HG02678 (cell line): ENCODE measurements at regions not wholly inside any gene's neighbourhood (a gene's known extent, or its start where the extent isn't known, plus 50 kb on each side); places are given as distances from the start of the nearest gene placed in this dataset.
"Not testable (repeated sequence)": the region's sequence is repeated elsewhere in the genome, so short reads cannot be mapped to it uniquely, and the experiment has no call there.

Experiments used
- ATAC-seq: cut with Tn5 transposase; IDR thresholded peaks from one replicate; pipeline ENCODE4 v1.9.1; 2021; ENCODE audit warnings: mild to moderate bottlenecking, moderate library complexity; ENCODE audit not compliant: unreplicated experiment

GRCh38 chr16:65756163-65756562 lies 610.3 kb upstream of the CDH5 start:
- ATAC-seq = no peak

GRCh38 chr16:65754820-65755691 lies 611.4 kb upstream of the CDH5 start:
- no peak for ATAC-seq

- ATAC-seq = no peak
Measured at GRCh38 chr16:65752522-65752844, 614.0 kb upstream of the CDH5 start.

- no peak for ATAC-seq
Measured at GRCh38 chr16:65751622-65752521, 614.6 kb upstream of the CDH5 start.

- no peak for ATAC-seq
Measured at GRCh38 chr16:65749506-65749905, 617.0 kb upstream of the CDH5 start.

- no peak for ATAC-seq
Measured at GRCh38 chr16:65746941-65747340, 619.5 kb upstream of the CDH5 start.

GRCh38 chr16:65745201-65745708 lies 621.2 kb upstream of the CDH5 start:
- ATAC-seq = no peak

GRCh38 chr16:65744401-65744800 lies 622.1 kb upstream of the CDH5 start:
- no peak for ATAC-seq

- no peak for ATAC-seq
Measured at GRCh38 chr16:65743558-65743957, 621.7 kb upstream of the CDH11 start.

GRCh38 chr16:65740711-65741110 lies 618.8 kb upstream of the CDH11 start:
- ATAC-seq = no peak

GRCh38 chr16:65739518-65739917 lies 617.7 kb upstream of the CDH11 start:
- ATAC-seq = no peak

GRCh38 chr16:65737831-65738230 lies 616.0 kb upstream of the CDH11 start:
- ATAC-seq = no peak

- ATAC-seq = not testable (repeated sequence)
Measured at GRCh38 chr16:65735615-65736014, 613.8 kb upstream of the CDH11 start.

GRCh38 chr16:65733721-65734120 lies 611.9 kb upstream of the CDH11 start:
- no peak for ATAC-seq

- no peak for ATAC-seq
Measured at GRCh38 chr16:65731833-65732232, 610.0 kb upstream of the CDH11 start.

- ATAC-seq = no peak
Measured at GRCh38 chr16:65728652-65729051, 606.8 kb upstream of the CDH11 start.

GRCh38 chr16:65728167-65728566 lies 606.3 kb upstream of the CDH11 start:
- ATAC-seq = no peak

- no peak for ATAC-seq
Measured at GRCh38 chr16:65727534-65728137, 605.8 kb upstream of the CDH11 start.

GRCh38 chr16:65725156-65725845 lies 603.4 kb upstream of the CDH11 start:
- ATAC-seq = no peak

- ATAC-seq = no peak
Measured at GRCh38 chr16:65722429-65722828, 600.6 kb upstream of the CDH11 start.

GRCh38 chr16:65717846-65718245 lies 596.0 kb upstream of the CDH11 start:
- no peak for ATAC-seq
